PC-9 (cell line): ENCODE measurements at regions not wholly inside any gene's neighbourhood (a gene's known extent, or its start where the extent isn't known, plus 50 kb on each side); places are given as distances from the start of the nearest gene placed in this dataset.
A peak's percentile ranks its signal among the peaks of the same experiment; 100 is the strongest.

Experiments
- BruUV-seq: library from RNA; stranded (reverse); fragments of 400-500 nt; replicated peaks from 2 replicates; lab custom pipeline; 2021; lab: Mats Ljungman, UMichigan
- CTCF ChIA-PET: fragments of 300-600 bp; sonication (Branson Sonifier 250); formaldehyde crosslinking; loops from one replicate; lab custom pipeline; 2022; ENCODE audit warnings: antibody characterized with exemption; lab: Charles Lee
- POLR2A ChIA-PET: fragments of 300-600 bp; sonication (Branson Sonifier 250); formaldehyde crosslinking; loops from one replicate; lab custom pipeline; 2022; ENCODE audit warnings: antibody characterized with exemption; ENCODE audit not compliant: unreplicated experiment; lab: Charles Lee
- DNase-seq, 2 experiments: peaks; one replicate each; pipeline versions ENCODE4 v3.0.0 to v3.0.0-alpha.2; 2015 to 2022; ENCODE audit warnings: mixed read lengths in 1 of 2
- H2AFZ ChIP-seq: fragments of 200-600 bp; sonication (generic); 2 replicates; pipeline ENCODE4 v1.8.1; 2017; ENCODE audit warnings: antibody characterized with exemption
- H3F3A ChIP-seq: fragments of 200-600 bp; sonication (generic); 2 replicates; pipeline ENCODE4 v1.8.1; 2017; ENCODE audit warnings: antibody characterized with exemption, mild to moderate bottlenecking, low read depth; ENCODE audit not compliant: insufficient read depth
- H3K27ac ChIP-seq: fragments of 200-600 bp; sonication (generic); 2 replicates; pipeline ENCODE4 v1.6.1; 2016; ENCODE audit warnings: mixed run types
- H3K27me3 ChIP-seq: fragments of 200-600 bp; sonication (generic); 2 replicates; pipeline ENCODE4 v1.6.1; 2016; ENCODE audit warnings: low read depth, mixed run types; ENCODE audit not compliant: insufficient read depth
- H3K36me3 ChIP-seq: fragments of 200-600 bp; sonication (generic); 2 replicates; pipeline ENCODE4 v1.6.1; 2016; ENCODE audit warnings: low read depth, mixed run types
- H3K4me1 ChIP-seq: fragments of 200-600 bp; sonication (generic); replicated peaks from 2 replicates; pipeline ENCODE4 v1.6.1; 2016; ENCODE audit warnings: mixed run types; ENCODE audit not compliant: insufficient read depth
- H3K4me2 ChIP-seq: fragments of 200-600 bp; sonication (generic); 2 replicates; pipeline ENCODE4 v1.6.1; 2017; ENCODE audit warnings: mixed run types
- H3K4me3 ChIP-seq: fragments of 200-600 bp; sonication (generic); 2 replicates; pipeline ENCODE4 v1.6.1; 2016; ENCODE audit warnings: mixed run types
- H3K79me2 ChIP-seq: fragments of 200-600 bp; sonication (generic); 2 replicates; pipeline ENCODE4 v1.6.1; 2017; ENCODE audit warnings: low read depth, mixed run types
- H3K9me2 ChIP-seq: fragments of 200-600 bp; sonication (generic); 2 replicates; pipeline ENCODE4 v1.8.1; 2017; ENCODE audit warnings: mild to moderate bottlenecking; ENCODE audit not compliant: insufficient read depth
- H3K9me3 ChIP-seq: fragments of 200-600 bp; sonication (generic); 2 replicates; pipeline ENCODE4 v1.8.1; 2016; ENCODE audit warnings: low read depth; ENCODE audit not compliant: insufficient read depth
- H4K20me1 ChIP-seq: fragments of 200-600 bp; sonication (generic); 2 replicates; pipeline ENCODE4 v1.8.1; 2017; ENCODE audit not compliant: insufficient read depth
- EZH2 ChIP-seq: fragments of 200-600 bp; sonication (generic); IDR thresholded peaks from 2 replicates; pipeline ENCODE4 v1.8.0; 2017; ENCODE audit warnings: antibody characterized with exemption, low read depth
- intact Hi-C: fragments of 100-400 bp; cut with micrococcal nuclease; formaldehyde crosslinking; loops from one replicate; pipeline ENCODE4 v1.10.0; 2022; ENCODE audit not compliant: unreplicated experiment
- TF ChIP-seq, protein P1 (sequence below): fragments of 200-600 bp; sonication (generic); conservative IDR thresholded peaks from 2 replicates; pipeline ENCODE4 v1.6.1; 2017; ENCODE audit warnings: mixed run types, antibody characterized with exemption, mild to moderate bottlenecking, moderate library complexity

DNA sequence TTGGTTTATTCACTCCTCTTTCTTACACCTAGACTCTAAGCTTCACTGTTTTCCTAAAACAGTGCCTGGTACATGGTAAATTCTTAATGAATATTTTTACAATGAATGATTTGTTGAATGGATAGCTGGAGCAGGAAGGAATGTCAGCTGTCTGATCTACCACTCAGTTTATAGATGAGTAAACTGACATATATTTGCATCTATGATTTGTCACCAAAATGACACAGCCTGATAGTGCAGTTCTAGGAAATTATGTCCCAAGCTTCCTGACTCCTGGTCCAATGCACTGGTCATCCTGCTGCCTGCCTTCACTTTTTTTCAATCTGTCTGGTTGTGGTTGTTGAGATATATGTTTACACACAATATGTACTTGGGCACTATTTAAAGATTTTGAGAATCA, 651.7 kb upstream of the WWC1 start:
- BruUV-seq = no TSS peak
- Histone ChIP-seq H3K4me3 (no peak overlapping the region), H2AFZ (no peak overlapping the region), H3K27me3 (no peaks in the 10 kb centered on the region), H3K27ac (no peak overlapping the region), H3F3A (peaks cover 5% of the 10 kb centered on the region), H4K20me1 (no peaks in the 10 kb centered on the region), H3K9me3 (no peaks in the 10 kb centered on the region), H3K4me2 (no peak overlapping the region), H3K79me2 (no peaks in the 10 kb centered on the region), H3K36me3 (no peaks in the 10 kb centered on the region), H3K4me1 (peaks cover 17% of the 10 kb centered on the region), H3K9me2 (no peaks in the 10 kb centered on the region; the same call in 1 of the 2 replicates)
- TF ChIP-seq EZH2 = no peak
- TF ChIP-seq, protein P1, sequence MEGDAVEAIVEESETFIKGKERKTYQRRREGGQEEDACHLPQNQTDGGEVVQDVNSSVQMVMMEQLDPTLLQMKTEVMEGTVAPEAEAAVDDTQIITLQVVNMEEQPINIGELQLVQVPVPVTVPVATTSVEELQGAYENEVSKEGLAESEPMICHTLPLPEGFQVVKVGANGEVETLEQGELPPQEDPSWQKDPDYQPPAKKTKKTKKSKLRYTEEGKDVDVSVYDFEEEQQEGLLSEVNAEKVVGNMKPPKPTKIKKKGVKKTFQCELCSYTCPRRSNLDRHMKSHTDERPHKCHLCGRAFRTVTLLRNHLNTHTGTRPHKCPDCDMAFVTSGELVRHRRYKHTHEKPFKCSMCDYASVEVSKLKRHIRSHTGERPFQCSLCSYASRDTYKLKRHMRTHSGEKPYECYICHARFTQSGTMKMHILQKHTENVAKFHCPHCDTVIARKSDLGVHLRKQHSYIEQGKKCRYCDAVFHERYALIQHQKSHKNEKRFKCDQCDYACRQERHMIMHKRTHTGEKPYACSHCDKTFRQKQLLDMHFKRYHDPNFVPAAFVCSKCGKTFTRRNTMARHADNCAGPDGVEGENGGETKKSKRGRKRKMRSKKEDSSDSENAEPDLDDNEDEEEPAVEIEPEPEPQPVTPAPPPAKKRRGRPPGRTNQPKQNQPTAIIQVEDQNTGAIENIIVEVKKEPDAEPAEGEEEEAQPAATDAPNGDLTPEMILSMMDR = no peak
- no peak for DNase-seq
- intact Hi-C loops = no loop called here
- ChIA-PET POLR2A (no interaction called here), CTCF (no interaction called here)

- POLR2A ChIA-PET = no interaction called here
- H2AFZ ChIP-seq = no peak overlapping the region
- TF ChIP-seq, protein P1 = no peak
- TF ChIP-seq EZH2 = no peak
These were observed 649.3 kb upstream of the WWC1 start for GRCh38 chr5:167642181-167642580.

GRCh38 chr5:167642779-167643517, 648.5 kb upstream of the WWC1 start:
- ChIA-PET CTCF (no interaction called here), POLR2A (no interaction called here)
- Histone ChIP-seq H4K20me1 (no peaks in the 10 kb centered on the region), H3K79me2 (no peaks in the 10 kb centered on the region), H3F3A (peaks cover 4% of the 10 kb centered on the region; the same call in 1 of the 2 replicates), H3K9me2 (no peaks in the 10 kb centered on the region), H3K27ac (peak overlapping the region; percentile 33; the same call in 1 of the 2 replicates), H3K4me3 (no peak overlapping the region), H3K9me3 (no peaks in the 10 kb centered on the region), H3K4me2 (no peak overlapping the region), H3K27me3 (no peaks in the 10 kb centered on the region), H3K4me1 (peaks cover 11% of the 10 kb centered on the region), H3K36me3 (no peaks in the 10 kb centered on the region), H2AFZ (no peak overlapping the region)
- intact Hi-C loops = no loop called here
- TF ChIP-seq EZH2 = no peak
- TF ChIP-seq, protein P1 = no peak
- no TSS peak for BruUV-seq
- DNase-seq = no peak

More at GRCh38 chr5:167642181-167642580, 649.3 kb upstream of the WWC1 start:
- DNase-seq = no peak
- no peaks in the 10 kb centered on the region for H3K79me2 ChIP-seq
- H3K27me3 ChIP-seq = no peaks in the 10 kb centered on the region
- no peaks in the 10 kb centered on the region for H3K9me3 ChIP-seq
- H3K27ac ChIP-seq = no peak overlapping the region
- peaks cover 4% of the 10 kb centered on the region; the same call in 1 of the 2 replicates for H3F3A ChIP-seq
- peaks cover 11% of the 10 kb centered on the region for H3K4me1 ChIP-seq
- BruUV-seq = no TSS peak
- H3K4me2 ChIP-seq = no peak overlapping the region
- no peaks in the 10 kb centered on the region for H4K20me1 ChIP-seq
- intact Hi-C loops = no loop called here
- H3K36me3 ChIP-seq = no peaks in the 10 kb centered on the region
- CTCF ChIA-PET = no interaction called here
- H3K4me3 ChIP-seq = no peak overlapping the region
- no peaks in the 10 kb centered on the region for H3K9me2 ChIP-seq
